ENCODE measurements at regions not wholly inside any gene's neighbourhood (a gene's known extent, or its start where the extent isn't known, plus 50 kb on each side); places are given as distances from the start of the nearest gene placed in this dataset.
"Not testable (repeated sequence)": the region's sequence is repeated elsewhere in the genome, so short reads cannot be mapped to it uniquely, and the experiment has no call there.

DNA sequence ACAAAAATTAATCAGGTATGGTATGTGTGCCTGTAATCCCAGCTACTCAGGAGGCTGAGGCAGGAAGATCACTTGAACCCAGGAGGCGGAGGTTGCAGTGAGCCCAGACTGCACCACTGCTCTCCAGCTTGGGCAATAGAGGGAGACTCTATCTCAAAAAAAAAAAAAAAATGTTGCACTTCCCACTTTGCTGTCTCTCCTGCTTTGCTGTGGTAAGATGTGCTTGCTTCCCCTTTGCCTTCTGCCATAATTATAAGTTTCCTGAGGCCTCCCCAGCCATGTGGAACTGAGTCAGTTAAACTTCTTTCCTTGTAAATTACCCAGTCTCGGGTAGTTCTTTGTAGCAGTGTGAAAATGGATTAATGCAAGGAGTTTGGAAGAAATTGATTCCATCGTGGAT is 120.3 kb upstream of the CFAP20DC start:
- H3K36me3 Mint-ChIP-seq (ENCODE audit: insufficient read depth); DNase-seq (ENCODE audit: low spot score in 2 of 2); H3K4me1 Mint-ChIP-seq; ATAC-seq (replicated peaks; ENCODE audit: extremely low read depth, poor library complexity, severe bottlenecking); H3K4me3 Mint-ChIP-seq; H3K27ac Mint-ChIP-seq (ENCODE audit: low read depth); H3K27me3 Mint-ChIP-seq; H3K9me3 Mint-ChIP-seq: not testable (repeated sequence)

DNA sequence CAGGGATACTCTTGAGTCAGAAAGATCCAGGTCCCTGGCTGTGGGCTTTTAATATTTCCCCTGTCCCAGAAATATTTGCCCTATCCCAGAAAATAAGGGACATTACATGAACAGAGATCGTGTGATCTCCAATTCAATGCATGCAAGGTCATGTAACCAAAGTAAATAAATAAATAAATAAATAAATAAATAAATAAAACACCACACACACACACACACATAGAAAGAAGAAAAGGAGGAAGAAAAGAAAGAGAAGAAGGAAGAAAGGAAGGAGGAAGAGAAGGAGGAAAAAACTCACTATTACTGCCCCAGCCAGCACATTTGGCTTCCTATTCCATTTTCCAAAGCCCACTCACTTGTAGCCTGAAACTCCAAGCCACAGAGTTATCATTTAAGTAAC is 117.9 kb upstream of the CFAP20DC start:
- Mint-ChIP-seq H3K4me3 (no peak overlapping the region), H3K4me1 (no peaks in the 10 kb centered on the region), H3K27ac (ENCODE audit: low read depth) (no peak overlapping the region), H3K27me3 (no peaks in the 10 kb centered on the region), H3K36me3 (ENCODE audit: insufficient read depth) (no peaks in the 10 kb centered on the region), H3K9me3 (no peaks in the 10 kb centered on the region)
- ATAC-seq (replicated peaks; ENCODE audit: extremely low read depth, poor library complexity, severe bottlenecking) (no peak), DNase-seq (ENCODE audit: low spot score in 2 of 2) (no peak)

DNA sequence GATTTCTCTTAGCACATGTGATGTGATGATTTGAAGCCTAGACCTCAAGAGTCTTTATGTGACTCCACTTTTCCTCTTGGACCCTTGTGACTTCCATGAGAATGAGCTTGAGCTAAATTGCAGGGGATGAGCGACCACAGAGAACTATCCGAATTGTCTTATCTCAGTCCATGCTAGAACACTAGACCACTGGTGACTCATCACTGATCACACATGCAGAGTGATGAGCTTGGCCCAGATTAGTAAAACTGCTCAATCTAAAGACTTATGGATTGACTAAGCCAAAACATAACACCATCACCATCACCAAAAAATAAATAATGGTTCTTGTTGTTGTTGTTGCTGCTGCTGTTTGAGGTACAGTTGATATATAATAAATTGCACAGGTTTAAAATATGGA is 114.1 kb upstream of the CFAP20DC start:
- no peak for ATAC-seq (replicated peaks; ENCODE audit: extremely low read depth, poor library complexity, severe bottlenecking)
- Mint-ChIP-seq H3K9me3 (no peaks in the 10 kb centered on the region), H3K27ac (ENCODE audit: low read depth) (no peak overlapping the region), H3K27me3 (no peaks in the 10 kb centered on the region), H3K4me3 (no peak overlapping the region), H3K4me1 (no peaks in the 10 kb centered on the region), H3K36me3 (ENCODE audit: insufficient read depth) (no peaks in the 10 kb centered on the region)
- no peak for DNase-seq (ENCODE audit: low spot score in 2 of 2)

DNA sequence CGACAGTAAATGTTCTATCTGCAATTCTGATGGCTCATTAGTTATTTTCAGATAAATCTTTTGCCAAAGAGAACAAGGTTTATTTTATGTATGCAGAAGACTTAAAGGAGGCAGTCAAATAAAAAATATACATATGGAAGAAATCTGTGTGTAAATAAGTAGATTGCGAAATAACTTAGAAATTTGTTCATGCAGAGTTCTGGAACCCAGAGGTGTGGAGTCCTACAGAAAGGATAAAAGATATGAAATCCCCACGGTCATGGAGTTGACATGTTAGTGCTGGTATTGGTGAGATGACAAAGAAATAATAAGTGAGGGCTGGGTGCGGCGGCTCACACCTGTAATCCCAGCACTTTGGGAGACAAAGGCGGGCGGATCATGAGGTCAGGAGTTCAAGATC is 111.2 kb upstream of the CFAP20DC start:
- no peak overlapping the region for H3K4me3 Mint-ChIP-seq
- no peaks in the 10 kb centered on the region for H3K36me3 Mint-ChIP-seq (ENCODE audit: insufficient read depth)
- ATAC-seq (replicated peaks; ENCODE audit: extremely low read depth, poor library complexity, severe bottlenecking) = no peak
- no peaks in the 10 kb centered on the region for H3K27me3 Mint-ChIP-seq
- DNase-seq (ENCODE audit: low spot score in 2 of 2) = no peak
- no peaks in the 10 kb centered on the region for H3K9me3 Mint-ChIP-seq
- H3K27ac Mint-ChIP-seq (ENCODE audit: low read depth) = no peak overlapping the region
- no peaks in the 10 kb centered on the region for H3K4me1 Mint-ChIP-seq

- no peak overlapping the region for H3K27ac Mint-ChIP-seq (ENCODE audit: low read depth)
- no peaks in the 10 kb centered on the region for H3K27me3 Mint-ChIP-seq
- no peaks in the 10 kb centered on the region for H3K36me3 Mint-ChIP-seq (ENCODE audit: insufficient read depth)
- no peaks in the 10 kb centered on the region for H3K9me3 Mint-ChIP-seq
- H3K4me3 Mint-ChIP-seq = no peak overlapping the region
- no peak for ATAC-seq (replicated peaks; ENCODE audit: extremely low read depth, poor library complexity, severe bottlenecking)
- DNase-seq (ENCODE audit: low spot score in 2 of 2) = no peak
- H3K4me1 Mint-ChIP-seq = no peaks in the 10 kb centered on the region
Measured at GRCh38 chr3:59160133-59160746, 110.4 kb upstream of the CFAP20DC start.

- Mint-ChIP-seq H3K27ac (ENCODE audit: low read depth) (no peak overlapping the region), H3K9me3 (peaks cover 15% of the 10 kb centered on the region), H3K36me3 (ENCODE audit: insufficient read depth) (no peaks in the 10 kb centered on the region), H3K4me1 (no peaks in the 10 kb centered on the region), H3K4me3 (no peak overlapping the region), H3K27me3 (peaks cover 34% of the 10 kb centered on the region)
- no peak for ATAC-seq (replicated peaks; ENCODE audit: extremely low read depth, poor library complexity, severe bottlenecking)
- no peak for DNase-seq (ENCODE audit: low spot score in 2 of 2)
Measured at GRCh38 chr3:59153648-59154047, 103.8 kb upstream of the CFAP20DC start.

- ATAC-seq (replicated peaks; ENCODE audit: extremely low read depth, poor library complexity, severe bottlenecking) (no peak), DNase-seq (ENCODE audit: low spot score in 2 of 2) (no peak)
- peaks cover 34% of the 10 kb centered on the region for H3K27me3 Mint-ChIP-seq
Measured at GRCh38 chr3:59152943-59153342, 103.1 kb upstream of the CFAP20DC start.

GRCh38 chr3:59150039-59150438 is 100.2 kb upstream of the CFAP20DC start:
- Mint-ChIP-seq H3K9me3 (peaks cover 23% of the 10 kb centered on the region), H3K4me1 (no peaks in the 10 kb centered on the region), H3K36me3 (ENCODE audit: insufficient read depth) (no peaks in the 10 kb centered on the region), H3K27ac (ENCODE audit: low read depth) (no peak overlapping the region), H3K4me3 (no peak overlapping the region), H3K27me3 (peaks cover 44% of the 10 kb centered on the region)
- no peak for DNase-seq (ENCODE audit: low spot score in 2 of 2)
- ATAC-seq (replicated peaks; ENCODE audit: extremely low read depth, poor library complexity, severe bottlenecking) = no peak

More at GRCh38 chr3:59152943-59153342, 103.1 kb upstream of the CFAP20DC start:
- H3K9me3 Mint-ChIP-seq = peaks cover 17% of the 10 kb centered on the region
- no peaks in the 10 kb centered on the region for H3K36me3 Mint-ChIP-seq (ENCODE audit: insufficient read depth)
- H3K4me1 Mint-ChIP-seq = no peaks in the 10 kb centered on the region
- H3K4me3 Mint-ChIP-seq = no peak overlapping the region
- H3K27ac Mint-ChIP-seq (ENCODE audit: low read depth) = no peak overlapping the region

- H3K27me3 Mint-ChIP-seq = peaks cover 44% of the 10 kb centered on the region
- ATAC-seq (replicated peaks; ENCODE audit: extremely low read depth, poor library complexity, severe bottlenecking) = no peak
- H3K27ac Mint-ChIP-seq (ENCODE audit: low read depth) = no peak overlapping the region
- H3K4me3 Mint-ChIP-seq = no peak overlapping the region
- peaks cover 23% of the 10 kb centered on the region for H3K9me3 Mint-ChIP-seq
- no peaks in the 10 kb centered on the region for H3K4me1 Mint-ChIP-seq
- H3K36me3 Mint-ChIP-seq (ENCODE audit: insufficient read depth) = no peaks in the 10 kb centered on the region
- DNase-seq (ENCODE audit: low spot score in 2 of 2) = no peak
Measured at GRCh38 chr3:59149166-59149565, 99.3 kb upstream of the CFAP20DC start.

DNA sequence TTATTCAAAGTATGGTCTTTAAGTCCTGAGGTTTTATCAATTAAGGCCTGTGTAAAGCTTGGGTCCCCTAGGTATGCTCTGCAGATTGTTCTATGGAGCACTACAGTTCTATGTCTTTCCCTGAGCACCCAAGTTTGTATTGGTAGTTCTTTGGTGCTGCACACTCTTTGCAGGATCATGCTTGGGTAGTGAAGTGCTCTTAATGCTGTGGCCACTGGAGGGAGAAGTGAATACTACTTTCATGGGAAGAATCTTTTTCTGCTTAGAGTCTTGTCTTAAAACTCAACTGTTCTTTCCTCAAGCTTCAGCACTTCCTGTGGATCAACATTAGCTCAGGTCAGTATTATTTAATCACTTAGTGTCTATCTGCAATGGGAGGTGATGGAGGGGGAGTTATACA is 93.6 kb upstream of the CFAP20DC start:
- no peak for ATAC-seq (replicated peaks; ENCODE audit: extremely low read depth, poor library complexity, severe bottlenecking)
- no peaks in the 10 kb centered on the region for H3K36me3 Mint-ChIP-seq (ENCODE audit: insufficient read depth)
- peaks cover 10% of the 10 kb centered on the region for H3K27me3 Mint-ChIP-seq
- H3K9me3 Mint-ChIP-seq = peaks cover 8% of the 10 kb centered on the region
- no peaks in the 10 kb centered on the region for H3K4me1 Mint-ChIP-seq
- H3K4me3 Mint-ChIP-seq = no peak overlapping the region
- H3K27ac Mint-ChIP-seq (ENCODE audit: low read depth) = no peak overlapping the region
- no peak for DNase-seq (ENCODE audit: low spot score in 2 of 2)

DNA sequence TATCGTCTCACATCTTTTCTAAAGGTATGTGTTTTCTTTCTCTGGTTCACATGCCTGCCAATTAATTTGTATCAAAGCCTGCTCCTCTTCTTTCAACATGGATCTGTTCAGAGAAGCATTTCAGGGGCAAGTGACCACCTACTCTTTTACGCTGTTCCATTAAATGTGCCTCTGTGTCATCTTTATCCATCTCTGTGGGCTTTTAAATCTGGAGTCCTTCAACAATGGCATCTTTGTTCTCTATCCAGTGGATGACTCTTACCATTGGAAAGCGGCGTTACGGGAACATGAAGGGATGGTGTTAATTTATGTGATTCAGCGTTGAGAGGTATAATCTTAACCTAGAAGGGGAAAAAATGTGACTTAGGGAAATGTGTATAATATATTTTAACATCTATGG is 92.7 kb upstream of the CFAP20DC start:
- DNase-seq (ENCODE audit: low spot score in 2 of 2) (no peak), ATAC-seq (replicated peaks; ENCODE audit: extremely low read depth, poor library complexity, severe bottlenecking) (no peak)
- Mint-ChIP-seq H3K4me1 (no peaks in the 10 kb centered on the region), H3K27ac (ENCODE audit: low read depth) (no peak overlapping the region), H3K9me3 (peaks cover 2% of the 10 kb centered on the region), H3K27me3 (peaks cover 8% of the 10 kb centered on the region), H3K36me3 (ENCODE audit: insufficient read depth) (no peaks in the 10 kb centered on the region), H3K4me3 (no peak overlapping the region)

DNA sequence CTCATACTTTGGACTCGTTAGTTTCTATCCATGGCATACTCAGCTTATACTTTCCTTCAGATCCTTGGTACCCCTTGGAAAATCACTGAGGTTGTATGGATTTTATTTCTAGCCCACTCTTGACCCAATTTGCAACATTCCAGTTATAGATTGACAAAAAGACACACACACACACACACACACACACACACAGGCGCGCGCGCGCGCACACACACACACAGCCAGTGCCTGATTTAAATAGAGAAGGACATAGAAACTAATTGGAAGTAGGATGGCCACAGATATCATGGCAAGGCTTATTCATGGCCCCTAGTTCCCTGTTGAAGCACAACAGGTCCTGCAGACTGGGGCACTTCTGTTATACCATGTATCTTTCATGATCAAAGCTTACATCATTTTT is 89.1 kb upstream of the CFAP20DC start:
- Mint-ChIP-seq H3K27ac (ENCODE audit: low read depth) (no peak overlapping the region), H3K4me1 (no peaks in the 10 kb centered on the region), H3K27me3 (no peaks in the 10 kb centered on the region), H3K9me3 (no peaks in the 10 kb centered on the region), H3K4me3 (no peak overlapping the region), H3K36me3 (ENCODE audit: insufficient read depth) (no peaks in the 10 kb centered on the region)
- ATAC-seq (replicated peaks; ENCODE audit: extremely low read depth, poor library complexity, severe bottlenecking) (no peak), DNase-seq (ENCODE audit: low spot score in 2 of 2) (no peak)

- no peaks in the 10 kb centered on the region for H3K9me3 Mint-ChIP-seq
Measured at GRCh38 chr3:59137415-59137814, 87.6 kb upstream of the CFAP20DC start.

GRCh38 chr3:59136081-59136480 is 86.3 kb upstream of the CFAP20DC start:
- Mint-ChIP-seq H3K27ac (ENCODE audit: low read depth) (no peak overlapping the region), H3K9me3 (no peaks in the 10 kb centered on the region), H3K4me3 (no peak overlapping the region), H3K4me1 (no peaks in the 10 kb centered on the region), H3K36me3 (ENCODE audit: insufficient read depth) (no peaks in the 10 kb centered on the region), H3K27me3 (no peaks in the 10 kb centered on the region)
- DNase-seq (ENCODE audit: low spot score in 2 of 2) (no peak), ATAC-seq (replicated peaks; ENCODE audit: extremely low read depth, poor library complexity, severe bottlenecking) (no peak)

More at GRCh38 chr3:59137415-59137814, 87.6 kb upstream of the CFAP20DC start:
- Mint-ChIP-seq H3K4me3 (no peak overlapping the region), H3K27me3 (no peaks in the 10 kb centered on the region), H3K27ac (ENCODE audit: low read depth) (no peak overlapping the region), H3K4me1 (no peaks in the 10 kb centered on the region), H3K36me3 (ENCODE audit: insufficient read depth) (no peaks in the 10 kb centered on the region)
- no peak for DNase-seq (ENCODE audit: low spot score in 2 of 2)
- ATAC-seq (replicated peaks; ENCODE audit: extremely low read depth, poor library complexity, severe bottlenecking) = no peak

All from central memory CD8-positive, alpha-beta T cell (primary cell).